GM03348 (cell line): ENCODE measurements at regions not wholly inside any gene's neighbourhood (a gene's known extent, or its start where the extent isn't known, plus 50 kb on each side); places are given as distances from the start of the nearest gene placed in this dataset.
A peak's percentile ranks its signal among the peaks of the same experiment; 100 is the strongest.

ENCODE experiments used
- DNase-seq: peaks from one replicate; pipeline ENCODE4 v3.0.0; 2012; ENCODE audit warnings: low spot score

DNA sequence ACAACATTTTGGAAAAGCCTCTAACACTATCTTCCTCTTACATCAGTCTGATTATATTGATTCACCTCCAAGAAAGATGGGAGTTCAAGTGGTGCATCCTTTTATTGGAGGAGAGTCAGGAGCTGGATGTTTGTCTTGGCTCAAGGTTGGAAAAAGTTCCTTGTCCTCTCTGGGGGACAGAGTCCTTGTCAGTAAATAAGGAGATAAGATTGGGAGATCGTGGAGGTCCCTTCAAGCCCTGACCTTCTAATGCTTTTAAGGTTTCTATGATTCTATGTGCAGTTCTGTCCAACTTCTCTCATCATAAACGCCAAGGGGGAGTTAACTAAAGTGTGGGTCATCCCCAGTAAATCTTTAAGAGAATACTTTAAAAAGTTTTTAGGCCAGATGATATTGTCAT lies 60.9 kb upstream of the CCBE1 start:
- DNase-seq: no peak

GRCh38 chr18:59752666-59753065 lies 55.4 kb upstream of the CCBE1 start:
- DNase-seq: peak; percentile 23

GRCh38 chr18:59751186-59751585 lies 54.0 kb upstream of the CCBE1 start:
- no peak for DNase-seq

DNA sequence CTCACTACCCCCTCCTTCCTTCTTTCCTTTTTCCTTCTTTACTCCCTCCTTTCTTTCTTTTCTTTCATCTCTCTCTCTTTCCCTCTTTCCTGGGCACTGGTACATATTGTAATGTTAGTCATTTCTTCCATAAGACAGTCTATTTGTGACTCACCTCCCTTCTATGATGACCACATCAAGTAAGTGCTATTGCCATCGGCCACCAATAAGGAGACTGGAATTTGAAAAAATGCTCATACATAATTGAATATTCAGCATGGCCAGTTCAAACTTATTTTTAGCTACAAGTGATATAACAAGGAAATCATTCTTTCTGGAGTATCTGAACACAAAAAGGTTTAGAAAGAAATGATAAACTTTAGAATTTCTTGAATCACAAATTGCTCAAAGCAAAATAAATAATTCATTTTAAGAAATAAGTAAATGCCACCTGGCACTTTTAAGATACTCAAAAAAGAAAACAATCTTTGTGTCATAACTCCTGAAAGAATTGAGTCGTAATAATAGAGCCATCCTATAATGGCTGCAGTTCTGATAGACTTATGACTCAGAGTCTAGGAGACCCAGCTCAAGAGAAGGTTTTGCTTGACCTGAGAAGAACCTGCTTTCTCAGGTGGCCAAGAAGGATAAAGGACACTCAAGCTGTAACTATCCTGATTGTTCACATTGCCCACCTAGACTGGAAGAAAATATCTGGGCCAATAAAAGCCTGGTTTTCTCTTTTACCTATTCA lies 51.6 kb upstream of the CCBE1 start:
- DNase-seq: peak; percentile 67
